HG03521 (cell line): ENCODE measurements at regions not wholly inside any gene's neighbourhood (a gene's known extent, or its start where the extent isn't known, plus 50 kb on each side); places are given as distances from the start of the nearest gene placed in this dataset.

Experiments
- ATAC-seq: cut with Tn5 transposase; IDR thresholded peaks from one replicate; pipeline ENCODE4 v1.9.1; 2021; ENCODE audit warnings: mild to moderate bottlenecking, moderate library complexity; ENCODE audit not compliant: unreplicated experiment

- no peak for ATAC-seq
Measured at GRCh38 chr2:21279525-21279924, 155.8 kb downstream of the TDRD15 start.

- ATAC-seq, result no peak
Measured at GRCh38 chr2:21280793-21281192, 157.0 kb downstream of the TDRD15 start.

GRCh38 chr2:21281384-21281783 is 157.6 kb downstream of the TDRD15 start:
- ATAC-seq, result no peak

GRCh38 chr2:21281791-21282514 is 158.2 kb downstream of the TDRD15 start:
- ATAC-seq, result no peak

DNA sequence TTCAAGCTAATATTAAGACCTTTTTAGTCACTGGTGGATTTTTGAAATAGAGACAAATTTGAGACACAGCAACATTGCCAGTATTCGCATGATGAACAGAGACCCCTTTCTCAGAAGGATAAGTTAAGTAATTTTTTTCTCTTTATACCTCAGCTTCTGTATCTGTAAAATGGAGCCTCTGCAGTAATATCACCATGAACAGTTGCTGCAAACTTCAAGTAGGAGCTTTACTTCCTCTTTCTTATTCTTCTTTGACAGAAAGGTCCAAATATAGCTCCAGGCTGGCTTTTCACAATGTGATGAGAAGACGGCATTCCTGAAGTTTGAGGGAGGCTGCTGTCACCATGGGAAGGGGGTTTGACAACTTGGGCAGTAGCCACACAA is 158.7 kb downstream of the TDRD15 start:
- ATAC-seq, result no peak

DNA sequence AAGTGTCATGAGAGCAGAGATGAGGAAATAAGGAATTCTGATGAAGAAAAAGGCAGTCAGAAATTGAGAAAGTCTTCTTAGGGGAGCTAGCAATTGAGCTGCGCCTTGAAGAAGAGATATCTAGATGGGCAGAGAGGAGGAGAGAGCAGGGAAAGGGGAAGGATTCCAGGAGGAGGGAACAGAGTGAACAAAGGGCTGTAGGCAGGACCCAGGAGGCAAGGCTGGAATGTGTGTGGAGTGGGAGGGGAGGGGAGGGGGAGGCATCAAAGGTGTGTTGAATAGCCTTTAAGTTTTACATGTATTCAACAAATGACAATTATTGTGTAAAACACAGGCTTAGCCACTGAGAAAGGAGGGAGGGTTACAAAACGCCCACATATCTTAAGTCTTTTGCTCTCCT is 164.5 kb downstream of the TDRD15 start:
- no peak for ATAC-seq

DNA sequence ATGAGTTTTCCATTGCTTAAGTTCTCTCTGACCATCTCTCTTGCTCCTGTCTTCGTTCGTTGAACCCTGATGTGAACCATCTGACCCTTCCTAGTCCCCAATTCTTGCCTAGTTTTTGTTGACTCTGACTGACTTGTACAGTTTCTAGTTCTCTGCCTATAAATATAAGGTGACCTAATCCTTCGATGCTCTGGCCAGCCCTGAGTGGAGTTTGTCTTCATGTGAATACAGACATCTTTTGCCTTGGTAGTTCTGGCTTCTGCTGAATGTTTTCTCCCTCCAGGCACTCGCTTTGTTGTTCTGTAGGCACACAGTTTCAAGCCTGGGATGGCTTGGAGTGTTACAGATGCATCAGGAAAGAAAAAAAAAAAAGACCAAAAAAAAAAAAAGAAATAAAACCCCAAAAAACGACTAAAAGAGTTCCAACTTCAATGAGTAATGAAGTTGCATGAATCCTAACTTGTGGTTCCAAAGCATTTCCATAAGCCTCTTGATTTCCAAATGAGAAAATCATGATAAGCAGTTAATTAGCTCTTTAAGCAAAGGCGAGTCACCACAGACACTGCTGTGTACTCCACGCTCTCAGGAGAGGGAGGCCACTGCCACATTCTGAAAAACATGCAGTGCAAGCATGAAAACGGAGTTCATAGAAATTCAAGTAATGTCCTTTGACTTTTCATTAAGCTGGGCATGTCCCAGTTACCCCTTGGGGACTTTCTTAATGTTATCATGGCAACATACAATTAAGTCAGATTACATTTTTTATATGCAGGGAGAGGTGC is 165.2 kb downstream of the TDRD15 start:
- ATAC-seq, result no peak

- ATAC-seq, result no peak
Measured at GRCh38 chr2:21289551-21289950, 165.8 kb downstream of the TDRD15 start.

DNA sequence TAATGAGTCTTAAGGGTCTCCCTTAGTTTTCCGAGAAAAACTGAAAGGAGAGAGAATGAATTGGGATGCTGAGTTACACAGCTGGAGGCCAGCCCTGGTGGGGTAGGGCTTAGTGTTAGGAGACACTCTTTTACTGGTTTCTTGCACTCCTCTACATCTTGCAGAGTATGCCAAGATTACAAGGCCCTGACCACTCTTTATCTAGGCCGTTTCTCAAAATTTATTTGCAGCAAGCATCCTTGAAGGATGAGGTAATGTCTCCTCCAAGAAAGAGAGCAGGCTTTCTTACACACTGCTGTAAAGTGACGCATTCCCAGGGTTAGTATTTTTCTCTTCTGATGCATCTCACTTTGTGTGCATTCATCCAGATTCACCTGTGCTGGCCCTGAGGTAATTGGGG is 166.2 kb downstream of the TDRD15 start:
- no peak for ATAC-seq

- ATAC-seq, result no peak
Measured at GRCh38 chr2:21291426-21291825, 167.7 kb downstream of the TDRD15 start.

DNA sequence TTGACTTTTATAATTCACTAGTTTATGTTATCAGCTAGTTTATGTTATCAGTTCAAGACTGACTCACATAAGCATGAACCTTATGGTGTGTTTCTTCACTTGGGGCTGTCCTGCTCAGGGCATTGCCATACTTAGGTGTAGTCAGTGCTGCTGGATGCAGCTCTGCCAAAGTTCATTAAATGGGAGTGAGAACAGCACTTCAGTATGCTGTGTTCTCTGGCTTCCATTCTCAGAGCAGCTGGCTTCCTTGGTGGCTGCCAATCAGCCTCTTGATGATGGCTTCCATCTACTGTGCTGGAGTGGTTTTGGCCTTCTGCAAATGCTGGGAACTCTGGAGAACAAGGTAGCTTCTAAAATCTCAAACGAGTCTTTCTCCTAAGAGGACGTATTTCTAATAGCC is 170.7 kb downstream of the TDRD15 start:
- no peak for ATAC-seq

- no peak for ATAC-seq
Measured at GRCh38 chr2:21299411-21299810, 175.6 kb downstream of the TDRD15 start.

- ATAC-seq, result no peak
Measured at GRCh38 chr2:21301871-21302455, 178.2 kb downstream of the TDRD15 start.

DNA sequence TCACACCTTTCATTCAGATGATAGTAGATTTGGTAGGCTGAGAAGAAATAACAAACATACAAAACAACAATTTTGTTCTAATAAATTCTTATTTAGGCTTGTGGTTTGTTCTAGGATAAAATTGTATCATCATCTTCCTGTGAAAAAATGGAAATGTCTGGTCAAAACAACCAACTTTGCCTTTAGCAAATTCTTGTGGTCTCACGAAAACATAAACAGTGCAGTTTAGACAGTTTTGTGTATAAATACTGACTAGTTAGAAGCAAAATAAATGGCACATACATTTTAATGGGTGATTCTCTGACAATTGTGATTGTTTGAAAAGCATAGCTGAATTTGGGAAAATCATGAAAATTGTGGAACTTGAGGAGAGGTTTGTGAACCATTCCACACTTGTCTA is 180.1 kb downstream of the TDRD15 start:
- ATAC-seq, result no peak

- no peak for ATAC-seq
Measured at GRCh38 chr2:21305581-21305980, 181.8 kb downstream of the TDRD15 start.

- ATAC-seq, result no peak
Measured at GRCh38 chr2:21306235-21306634, 182.5 kb downstream of the TDRD15 start.

DNA sequence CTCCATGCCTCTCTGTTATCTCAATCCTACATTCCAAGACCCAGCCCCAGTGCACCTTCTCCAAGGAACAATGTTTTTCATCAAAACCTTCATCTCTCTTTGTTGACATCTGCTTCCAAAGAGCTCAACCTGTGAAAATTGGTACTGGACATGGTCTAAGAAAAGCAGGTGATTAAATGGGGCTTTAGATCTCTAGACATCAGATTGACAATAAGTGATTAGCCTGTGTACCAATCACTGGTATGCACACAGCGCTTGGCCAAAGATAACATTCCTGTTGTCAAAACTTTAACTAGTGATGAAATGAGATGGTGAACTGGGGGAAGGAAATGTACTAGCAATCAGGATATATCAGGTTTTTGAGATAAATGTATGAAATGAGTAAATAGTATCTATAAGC is 183.3 kb downstream of the TDRD15 start:
- no peak for ATAC-seq

DNA sequence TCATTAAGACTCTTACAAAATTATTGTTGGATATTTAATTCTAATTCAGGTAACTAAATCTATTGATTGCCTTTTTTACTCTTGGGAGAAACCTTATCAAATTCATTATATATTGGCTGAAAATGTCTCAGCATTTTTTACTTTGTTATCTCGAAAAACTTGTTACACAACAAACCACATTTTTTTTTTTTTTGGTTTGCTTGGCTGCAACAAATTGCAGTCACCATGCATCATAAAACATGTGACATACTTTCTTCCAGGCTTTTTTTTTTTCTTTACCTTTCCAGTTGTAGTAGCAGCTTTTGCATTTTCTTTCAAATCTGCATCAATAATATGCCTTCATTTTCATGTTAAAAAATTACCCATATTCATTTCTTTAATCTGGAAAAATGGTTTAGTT is 186.7 kb downstream of the TDRD15 start:
- ATAC-seq, result no peak

GRCh38 chr2:21314322-21314835 is 190.6 kb downstream of the TDRD15 start:
- no peak for ATAC-seq

- ATAC-seq, result no peak
Measured at GRCh38 chr2:21317131-21317530, 193.4 kb downstream of the TDRD15 start.

- no peak for ATAC-seq
Measured at GRCh38 chr2:21318263-21318662, 194.5 kb downstream of the TDRD15 start.

GRCh38 chr2:21326152-21326551 is 202.4 kb downstream of the TDRD15 start:
- ATAC-seq, result no peak
